Panc1 (cell line): ENCODE measurements at regions not wholly inside any gene's neighbourhood (a gene's known extent, or its start where the extent isn't known, plus 50 kb on each side); places are given as distances from the start of the nearest gene placed in this dataset.

Source experiments
- ATAC-seq: fragments of 200-7000 bp; cut with Tn5 transposase; 2 replicates; pipeline ENCODE4 v1.9.1; 2020; ENCODE audit warnings: mild to moderate bottlenecking, moderate library complexity
- BruUV-seq: library from RNA; stranded (reverse); fragments of 400-500 nt; replicated peaks from 2 replicates; lab custom pipeline; 2021; lab: Mats Ljungman, UMichigan
- CTCF ChIA-PET: fragments of 300-600 bp; sonication (Branson Sonifier 250); formaldehyde crosslinking; loops from one replicate; lab custom pipeline; 2022; ENCODE audit warnings: antibody characterized with exemption; lab: Charles Lee
- POLR2A ChIA-PET: fragments of 300-600 bp; sonication (Branson Sonifier 250); formaldehyde crosslinking; loops from one replicate; lab custom pipeline; 2022; ENCODE audit warnings: antibody characterized with exemption; lab: Charles Lee
- DNase-seq: peaks from one replicate; pipeline ENCODE4 v3.0.0-alpha.2; 2010; ENCODE audit warnings: low read depth, low spot score
- H3K27ac ChIP-seq: 2 replicates; pipeline ENCODE4 v1.5.1; 2011; ENCODE audit warnings: mild to moderate bottlenecking, low read length, inconsistent platforms
- H3K27me3 ChIP-seq: fragments of 200-500 bp; sonication (Bioruptor generic); 2 replicates; pipeline ENCODE4 v1.6.0; 2014; ENCODE audit warnings: low read length, inconsistent platforms; ENCODE audit not compliant: control insufficient read depth, insufficient read depth
- H3K36me3 ChIP-seq: fragments of 200-500 bp; sonication (Bioruptor generic); 2 replicates; pipeline ENCODE4 v1.5.1; 2014; ENCODE audit warnings: inconsistent platforms, mild to moderate bottlenecking, low read length, moderate library complexity; ENCODE audit not compliant: control insufficient read depth, insufficient read depth
- H3K4me1 ChIP-seq: 2 replicates; pipeline ENCODE4 v1.5.1; 2011; ENCODE audit warnings: inconsistent platforms, mild to moderate bottlenecking, low read length, moderate library complexity; ENCODE audit not compliant: control insufficient read depth, insufficient read depth
- H3K4me3 ChIP-seq, 2 experiments: 2 replicates each; pipeline ENCODE4 v1.5.1; 2011 to 2012; ENCODE audit warnings: low read depth in 2 of 2, low read length in 2 of 2, mild to moderate bottlenecking in 2 of 2, inconsistent platforms in 1 of 2, moderate library complexity in 1 of 2
- H3K9me3 ChIP-seq: fragments of 200-500 bp; sonication (Bioruptor generic); 2 replicates; pipeline ENCODE4 v1.5.1; 2014; ENCODE audit warnings: low read depth, mild to moderate bottlenecking, inconsistent platforms, low read length, moderate library complexity; ENCODE audit not compliant: control insufficient read depth, insufficient read depth
- POLR2AphosphoS5 ChIP-seq: IDR thresholded peaks from 2 replicates; pipeline ENCODE4 v1.6.1; 2012; ENCODE audit warnings: mild to moderate bottlenecking, low read depth, low read length, moderate library complexity
- SIN3A ChIP-seq: IDR thresholded peaks from 2 replicates; pipeline ENCODE4 v1.6.1; 2012; ENCODE audit warnings: low read depth, mild to moderate bottlenecking, low read length, moderate library complexity, borderline replicate concordance; ENCODE audit not compliant: insufficient read depth
- TCF7L2 ChIP-seq: IDR thresholded peaks from 2 replicates; pipeline ENCODE4 v1.6.1; 2011; ENCODE audit warnings: mild to moderate bottlenecking, low read depth, low read length, inconsistent platforms
- in situ Hi-C: cut with HindIII; loops from 2 replicates; pipeline ENCODE4 v1.10.0; 2016; ENCODE audit warnings: low sequenced_read_pairs, low pct_unique_long_range_greater_than_20kb
- intact Hi-C: fragments of 100-400 bp; cut with micrococcal nuclease; formaldehyde crosslinking; loops from one replicate; pipeline ENCODE4 v1.10.0; 2022; ENCODE audit not compliant: unreplicated experiment
- TF ChIP-seq, protein P1 (sequence below): fragments of 450-650 bp; IDR thresholded peaks from 2 replicates; pipeline ENCODE4 v1.5.1; 2017; ENCODE audit warnings: mild to moderate bottlenecking
- TF ChIP-seq, protein P2 (sequence below), 2 experiments: IDR thresholded peaks; 2 replicates each; pipeline ENCODE4 v1.6.1; 2011 to 2012; ENCODE audit warnings: low read depth in 2 of 2, control low read depth in 1 of 2, low read length in 1 of 2, mild to moderate bottlenecking in 1 of 2, moderate library complexity in 1 of 2; ENCODE audit not compliant: insufficient read depth in 1 of 2

DNA sequence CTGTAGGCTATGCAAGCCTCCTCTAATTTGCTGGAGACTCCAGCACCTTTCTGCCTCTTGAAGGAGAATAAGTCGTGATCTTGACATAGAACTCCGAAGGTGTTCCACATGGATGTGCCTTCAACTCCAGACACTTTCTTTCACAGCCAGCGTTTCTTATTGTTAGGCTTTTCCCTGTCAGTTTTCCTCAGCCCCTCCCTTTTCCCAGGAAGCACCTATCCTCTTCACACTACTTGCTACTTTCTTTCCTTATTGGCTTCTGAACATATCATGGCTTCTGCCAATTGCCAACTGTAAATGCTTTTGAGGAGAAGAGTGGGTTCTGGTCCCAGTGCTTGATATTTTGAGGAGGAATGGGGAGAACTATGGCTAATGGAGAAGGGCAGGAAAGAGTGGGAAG, 216.3 kb upstream of the PGR start:
- Histone ChIP-seq H3K4me1 (no peaks in the 10 kb centered on the region), H3K27ac (no peak overlapping the region), H3K36me3 (no peaks in the 10 kb centered on the region), H3K9me3 (no peaks in the 10 kb centered on the region), H3K4me3 (no peak overlapping the region), H3K27me3 (no peaks in the 10 kb centered on the region)
- TF ChIP-seq, protein P1, sequence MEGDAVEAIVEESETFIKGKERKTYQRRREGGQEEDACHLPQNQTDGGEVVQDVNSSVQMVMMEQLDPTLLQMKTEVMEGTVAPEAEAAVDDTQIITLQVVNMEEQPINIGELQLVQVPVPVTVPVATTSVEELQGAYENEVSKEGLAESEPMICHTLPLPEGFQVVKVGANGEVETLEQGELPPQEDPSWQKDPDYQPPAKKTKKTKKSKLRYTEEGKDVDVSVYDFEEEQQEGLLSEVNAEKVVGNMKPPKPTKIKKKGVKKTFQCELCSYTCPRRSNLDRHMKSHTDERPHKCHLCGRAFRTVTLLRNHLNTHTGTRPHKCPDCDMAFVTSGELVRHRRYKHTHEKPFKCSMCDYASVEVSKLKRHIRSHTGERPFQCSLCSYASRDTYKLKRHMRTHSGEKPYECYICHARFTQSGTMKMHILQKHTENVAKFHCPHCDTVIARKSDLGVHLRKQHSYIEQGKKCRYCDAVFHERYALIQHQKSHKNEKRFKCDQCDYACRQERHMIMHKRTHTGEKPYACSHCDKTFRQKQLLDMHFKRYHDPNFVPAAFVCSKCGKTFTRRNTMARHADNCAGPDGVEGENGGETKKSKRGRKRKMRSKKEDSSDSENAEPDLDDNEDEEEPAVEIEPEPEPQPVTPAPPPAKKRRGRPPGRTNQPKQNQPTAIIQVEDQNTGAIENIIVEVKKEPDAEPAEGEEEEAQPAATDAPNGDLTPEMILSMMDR = no peak
- no peak for TF ChIP-seq POLR2AphosphoS5
- intact Hi-C loops (no loop called here), in situ Hi-C loops (no loop called here)
- ATAC-seq = no peak
- DNase-seq = no peak
- CTCF ChIA-PET = no interaction called here
- no TSS peak for BruUV-seq
- POLR2A ChIA-PET = no interaction called here

DNA sequence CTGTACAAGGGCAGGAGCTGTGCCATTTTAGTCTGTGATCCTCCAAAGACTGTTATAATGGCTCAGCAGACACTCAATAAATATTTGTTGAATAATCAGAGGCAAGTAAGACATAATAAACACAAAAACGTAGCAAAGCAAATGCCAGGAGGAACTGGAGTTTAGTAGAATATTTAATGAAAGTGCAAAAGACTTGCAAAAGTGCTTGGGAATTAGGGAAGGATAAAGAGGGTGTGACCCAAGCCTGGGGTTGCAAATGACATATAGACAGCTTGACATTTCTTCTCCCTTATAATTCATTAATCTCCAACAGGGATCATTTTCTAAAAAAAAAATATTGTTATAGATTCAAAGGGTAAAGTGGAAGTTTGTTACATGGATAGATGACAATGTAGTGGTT, 212.7 kb upstream of the PGR start:
- in situ Hi-C loops (no loop called here), intact Hi-C loops (no loop called here)
- TF ChIP-seq TCF7L2 = no peak
- no peak for TF ChIP-seq POLR2AphosphoS5
- no peak for TF ChIP-seq SIN3A
- TF ChIP-seq, protein P1 = no peak
- DNase-seq = no peak
- no peaks in the 10 kb centered on the region for H3K4me1 ChIP-seq
- H3K27ac ChIP-seq = no peak overlapping the region
- ChIA-PET CTCF (no interaction called here), POLR2A (no interaction called here)
- no peak overlapping the region for H3K4me3 ChIP-seq
- no TSS peak for BruUV-seq
- H3K27me3 ChIP-seq = no peaks in the 10 kb centered on the region
- H3K36me3 ChIP-seq = no peaks in the 10 kb centered on the region
- no peaks in the 10 kb centered on the region for H3K9me3 ChIP-seq
- no peak for ATAC-seq

DNA sequence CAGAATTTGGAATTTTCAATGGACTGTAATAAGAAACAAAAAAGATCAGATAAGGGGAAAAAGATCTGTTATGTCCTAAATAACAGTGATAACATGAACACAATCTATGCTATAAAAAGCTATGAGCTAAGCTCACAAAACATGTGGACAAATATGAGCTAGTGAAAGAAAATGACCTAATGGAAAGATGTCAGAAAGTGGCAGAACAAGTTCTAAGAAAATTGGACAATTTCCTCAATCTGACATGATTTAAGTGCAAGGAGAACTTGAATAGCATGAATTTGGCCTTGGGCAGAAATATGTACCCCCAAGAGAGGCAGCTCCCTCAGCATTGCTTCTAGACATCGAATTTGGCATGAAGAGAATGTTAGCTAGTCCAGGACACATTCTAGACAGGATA, 212.0 kb upstream of the PGR start:
- POLR2A ChIA-PET = no interaction called here
- no peak for DNase-seq
- Histone ChIP-seq H3K27me3 (no peaks in the 10 kb centered on the region), H3K36me3 (no peaks in the 10 kb centered on the region), H3K9me3 (no peaks in the 10 kb centered on the region), H3K4me3 (no peak overlapping the region), H3K27ac (no peak overlapping the region), H3K4me1 (no peaks in the 10 kb centered on the region)
- CTCF ChIA-PET = no interaction called here
- intact Hi-C loops (no loop called here), in situ Hi-C loops (no loop called here)
- no peak for ATAC-seq
- BruUV-seq = no TSS peak
- TF ChIP-seq, protein P1 = no peak
- TF ChIP-seq POLR2AphosphoS5 (no peak), SIN3A (no peak), TCF7L2 (no peak)
- TF ChIP-seq, protein P2, sequence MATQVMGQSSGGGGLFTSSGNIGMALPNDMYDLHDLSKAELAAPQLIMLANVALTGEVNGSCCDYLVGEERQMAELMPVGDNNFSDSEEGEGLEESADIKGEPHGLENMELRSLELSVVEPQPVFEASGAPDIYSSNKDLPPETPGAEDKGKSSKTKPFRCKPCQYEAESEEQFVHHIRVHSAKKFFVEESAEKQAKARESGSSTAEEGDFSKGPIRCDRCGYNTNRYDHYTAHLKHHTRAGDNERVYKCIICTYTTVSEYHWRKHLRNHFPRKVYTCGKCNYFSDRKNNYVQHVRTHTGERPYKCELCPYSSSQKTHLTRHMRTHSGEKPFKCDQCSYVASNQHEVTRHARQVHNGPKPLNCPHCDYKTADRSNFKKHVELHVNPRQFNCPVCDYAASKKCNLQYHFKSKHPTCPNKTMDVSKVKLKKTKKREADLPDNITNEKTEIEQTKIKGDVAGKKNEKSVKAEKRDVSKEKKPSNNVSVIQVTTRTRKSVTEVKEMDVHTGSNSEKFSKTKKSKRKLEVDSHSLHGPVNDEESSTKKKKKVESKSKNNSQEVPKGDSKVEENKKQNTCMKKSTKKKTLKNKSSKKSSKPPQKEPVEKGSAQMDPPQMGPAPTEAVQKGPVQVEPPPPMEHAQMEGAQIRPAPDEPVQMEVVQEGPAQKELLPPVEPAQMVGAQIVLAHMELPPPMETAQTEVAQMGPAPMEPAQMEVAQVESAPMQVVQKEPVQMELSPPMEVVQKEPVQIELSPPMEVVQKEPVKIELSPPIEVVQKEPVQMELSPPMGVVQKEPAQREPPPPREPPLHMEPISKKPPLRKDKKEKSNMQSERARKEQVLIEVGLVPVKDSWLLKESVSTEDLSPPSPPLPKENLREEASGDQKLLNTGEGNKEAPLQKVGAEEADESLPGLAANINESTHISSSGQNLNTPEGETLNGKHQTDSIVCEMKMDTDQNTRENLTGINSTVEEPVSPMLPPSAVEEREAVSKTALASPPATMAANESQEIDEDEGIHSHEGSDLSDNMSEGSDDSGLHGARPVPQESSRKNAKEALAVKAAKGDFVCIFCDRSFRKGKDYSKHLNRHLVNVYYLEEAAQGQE (IDR thresholded peaks at IDR 0.05; ENCODE audit: insufficient read depth in 1 of 2, low read depth in 2 of 2, low read length in 1 of 2) = no peak
